Endothelial cell of umbilical vein (primary cell): ENCODE measurements at regions not wholly inside any gene's neighbourhood (a gene's known extent, or its start where the extent isn't known, plus 50 kb on each side); places are given as distances from the start of the nearest gene placed in this dataset.

Experiments
- BruUV-seq: library from RNA; stranded (reverse); fragments of 400-500 nt; replicated peaks from 2 replicates; lab custom pipeline; 2021; lab: Mats Ljungman, UMichigan
- CTCF ChIA-PET: fragments of 300-600, 350-600 bp; sonication (Branson Sonifier 250); formaldehyde crosslinking; loops from one replicate; lab custom pipeline; 2021; ENCODE audit warnings: antibody characterized with exemption, inconsistent platforms; lab: Charles Lee
- POLR2A ChIA-PET: fragments of 300-600, 350-600 bp; sonication (Branson Sonifier 250); formaldehyde crosslinking; loops from one replicate; lab custom pipeline; 2021; ENCODE audit warnings: antibody characterized with exemption, inconsistent platforms; lab: Charles Lee
- DNase-seq: peaks from one replicate; pipeline ENCODE4 v3.0.0-alpha.2; 2011; ENCODE audit warnings: low read depth, low spot score
- FAIRE-seq: peaks from 2 replicates; lab custom pipeline; 2011; peaks lifted over from hg19 to GRCh38; lab: Jason Lieb, UNC
- H2AFZ ChIP-seq: 2 replicates; pipeline ENCODE4 v1.6.0; 2012; ENCODE audit warnings: low read depth, low read length, control low read depth, inconsistent platforms
- H3K27ac ChIP-seq: 2 replicates; pipeline ENCODE4 v1.5.1; 2011; ENCODE audit warnings: low read depth, mild to moderate bottlenecking, control low read depth, low read length, moderate library complexity; ENCODE audit not compliant: insufficient read depth
- H3K27me3 ChIP-seq, 2 experiments: 2 replicates each; pipeline versions ENCODE4 v1.6.0 to v1.6.1; 2011; ENCODE audit warnings: low read length in 2 of 2, mixed read lengths in 1 of 2; ENCODE audit not compliant: control insufficient read depth in 2 of 2, insufficient read depth in 2 of 2
- H3K36me3 ChIP-seq, 2 experiments: 2 replicates in 1 of 2; 3 replicates in 1 of 2; pipeline ENCODE4 v1.5.1; 2011; ENCODE audit warnings: low read length in 2 of 2, mild to moderate bottlenecking in 1 of 2, moderate library complexity in 1 of 2; ENCODE audit not compliant: control insufficient read depth in 2 of 2, insufficient read depth in 2 of 2; ENCODE audit errors: extremely low read depth in 1 of 2
- H3K4me1 ChIP-seq: 3 replicates; pipeline ENCODE4 v1.5.1; 2011; ENCODE audit warnings: mild to moderate bottlenecking, low read length; ENCODE audit not compliant: control insufficient read depth, insufficient read depth; ENCODE audit errors: extremely low read depth
- H3K4me2 ChIP-seq: 2 replicates; pipeline ENCODE4 v1.6.1; 2011; ENCODE audit warnings: low read length, control low read depth, mixed read lengths; ENCODE audit not compliant: insufficient read depth
- H3K4me3 ChIP-seq, 3 experiments: fragments of 200-600 bp in 1 of 3; sonication (generic), shearing (Covaris generic) in 1 of 3; replicated peaks in 1 of 3; 2 replicates each; pipeline ENCODE4 v1.5.1; 2011 to 2016; ENCODE audit warnings: control low read depth in 3 of 3, low read length in 3 of 3, mild to moderate bottlenecking in 2 of 3, inconsistent platforms in 1 of 3, low read depth in 1 of 3, moderate library complexity in 1 of 3; ENCODE audit not compliant: insufficient read depth in 1 of 3
- H3K79me2 ChIP-seq: 2 replicates; pipeline ENCODE4 v1.6.0; 2012; ENCODE audit warnings: low read length, inconsistent platforms; ENCODE audit not compliant: control insufficient read depth, insufficient read depth
- H3K9ac ChIP-seq: replicated peaks from 2 replicates; pipeline ENCODE3; 2011; ENCODE audit warnings: low read length, control low read depth; ENCODE audit not compliant: insufficient read depth; ENCODE audit errors: extremely low read depth
- H3K9me1 ChIP-seq: replicated peaks from 3 replicates; pipeline ENCODE4 v1.6.0; 2011; ENCODE audit warnings: mild to moderate bottlenecking, low read length; ENCODE audit not compliant: control insufficient read depth, insufficient read depth; ENCODE audit errors: extremely low read depth
- H3K9me3 ChIP-seq: replicated peaks from 2 replicates; pipeline ENCODE4 v1.5.1; 2012; ENCODE audit warnings: low read length, inconsistent platforms; ENCODE audit not compliant: control insufficient read depth, insufficient read depth
- H4K20me1 ChIP-seq: replicated peaks from 2 replicates; pipeline ENCODE3; 2011; ENCODE audit warnings: mild to moderate bottlenecking, low read length; ENCODE audit not compliant: control insufficient read depth, insufficient read depth; ENCODE audit errors: extremely low read depth
- EZH2 ChIP-seq: IDR thresholded peaks from 2 replicates; pipeline ENCODE4 v1.6.1; 2012; ENCODE audit warnings: borderline replicate concordance, low read depth, mild to moderate bottlenecking, moderate library complexity, low read length, inconsistent platforms; ENCODE audit not compliant: severe bottlenecking
- FOS ChIP-seq: IDR thresholded peaks from 2 replicates; pipeline ENCODE4 v1.6.1; 2011; ENCODE audit warnings: mild to moderate bottlenecking, low read length, moderate library complexity, borderline replicate concordance; ENCODE audit not compliant: insufficient read depth
- GATA2 ChIP-seq: IDR thresholded peaks from 2 replicates; pipeline ENCODE4 v1.7.0; 2011; ENCODE audit warnings: low read depth, mild to moderate bottlenecking, moderate library complexity, mixed read lengths, low read length; ENCODE audit not compliant: insufficient read length, insufficient read depth
- JUN ChIP-seq: IDR thresholded peaks from 2 replicates; pipeline ENCODE4 v1.6.1; 2011; ENCODE audit warnings: borderline replicate concordance, low read depth; ENCODE audit not compliant: insufficient read length, insufficient read depth
- MAX ChIP-seq: IDR thresholded peaks from 2 replicates; pipeline ENCODE4 v1.6.1; 2011; ENCODE audit not compliant: insufficient read depth, insufficient read length
- MYC ChIP-seq: IDR thresholded peaks from one replicate; pipeline ENCODE4 v1.6.1; 2011; ENCODE audit warnings: mild to moderate bottlenecking, low read depth, low read length
- POLR2A ChIP-seq: IDR thresholded peaks from 2 replicates; pipeline ENCODE4 v1.6.1; 2012; ENCODE audit warnings: low read depth, mild to moderate bottlenecking, control low read depth, low read length
- POLR2AphosphoS5 ChIP-seq: IDR thresholded peaks from 2 replicates; pipeline ENCODE4 v1.6.1; 2012; ENCODE audit warnings: low read depth, mild to moderate bottlenecking, control low read depth, low read length, moderate library complexity; ENCODE audit not compliant: insufficient read depth
- dilution Hi-C: fragments of 300-500 bp; cut with MboI; formaldehyde crosslinking; loops from one replicate; pipeline ENCODE4 v1.15.0; 2019; ENCODE audit warnings: low sequenced_read_pairs; ENCODE audit not compliant: extremely low pct_ligation_motif_present
- intact Hi-C: fragments of 100-400 bp; cut with micrococcal nuclease; formaldehyde crosslinking; loops from one replicate; pipeline ENCODE4 v1.10.0; 2022
- TF ChIP-seq, protein P1 (sequence below), 2 donors: IDR thresholded peaks; 1 replicate in 1 of 2; 2 replicates in 1 of 2; pipeline ENCODE4 v1.5.1; 2011; ENCODE audit warnings: low read length in 2 of 2, mild to moderate bottlenecking in 2 of 2, moderate library complexity in 2 of 2, control low read depth in 1 of 2, inconsistent platforms in 1 of 2, low read depth in 1 of 2; ENCODE audit not compliant: insufficient read depth in 1 of 2; ENCODE audit errors: extremely low read depth in 1 of 2

DNA sequence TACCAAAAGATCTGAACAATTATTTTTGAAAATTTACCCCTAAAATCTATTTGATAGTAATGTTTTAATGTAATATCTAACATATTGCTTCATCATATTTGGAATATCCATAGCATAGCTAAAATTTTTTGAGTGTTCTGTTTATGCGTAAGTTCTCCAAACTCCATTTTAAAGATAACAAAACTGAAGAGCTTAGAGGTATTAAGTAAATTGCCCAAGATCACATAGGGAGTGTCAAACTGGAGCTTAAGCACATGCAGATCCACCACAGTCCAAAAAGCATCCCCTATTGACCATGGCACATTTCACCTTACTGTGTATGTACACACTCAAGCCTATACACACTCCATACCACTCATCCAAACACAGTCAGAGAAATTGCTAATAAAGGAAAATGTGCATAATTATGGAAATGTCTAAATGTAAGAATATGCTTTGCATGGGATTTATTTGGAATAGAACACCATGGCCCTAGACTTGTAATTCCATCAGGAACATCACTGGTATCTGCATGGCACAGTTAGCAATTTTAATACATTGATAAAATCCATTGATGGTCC is 85.2 kb upstream of the TGFBR2 start:
- POLR2A ChIA-PET = interaction anchor here (1.1 kb wide), 1 partner anchor 85 kb away, joined by 3 read pairs; the partner anchor contains the start of gene TGFBR2
- peak overlapping the region; percentile 93 for H3K27ac ChIP-seq
- peak overlapping the region; percentile 87 for H3K9ac ChIP-seq
- H3K4me3 ChIP-seq = no peak overlapping the region
- H3K36me3 ChIP-seq = no peaks in the 10 kb centered on the region
- DNase-seq (no peak), FAIRE-seq (no peak)
- H2AFZ ChIP-seq = no peak overlapping the region
- H3K27me3 ChIP-seq = no peaks in the 10 kb centered on the region
- dilution Hi-C loops (no loop called here), intact Hi-C loops (no loop called here)
- H3K9me3 ChIP-seq = no peaks in the 10 kb centered on the region
- H3K4me2 ChIP-seq = peak overlapping the region; percentile 81
- H3K4me1 ChIP-seq = peaks cover 53% of the 10 kb centered on the region
- no peaks in the 10 kb centered on the region for H3K9me1 ChIP-seq
- CTCF ChIA-PET = interaction anchor here (1.2 to 1.6 kb wide), 2 partner anchors 23 to 85 kb away, joined by 4 to 5 read pairs; partner anchors contain the start of gene TGFBR2
- H4K20me1 ChIP-seq = no peaks in the 10 kb centered on the region
- no peaks in the 10 kb centered on the region for H3K79me2 ChIP-seq
- no TSS peak for BruUV-seq
- no peak for TF ChIP-seq MYC
- no peak for TF ChIP-seq JUN
- TF ChIP-seq POLR2AphosphoS5 = no peak
- TF ChIP-seq POLR2A = no peak
- TF ChIP-seq, protein P1, sequence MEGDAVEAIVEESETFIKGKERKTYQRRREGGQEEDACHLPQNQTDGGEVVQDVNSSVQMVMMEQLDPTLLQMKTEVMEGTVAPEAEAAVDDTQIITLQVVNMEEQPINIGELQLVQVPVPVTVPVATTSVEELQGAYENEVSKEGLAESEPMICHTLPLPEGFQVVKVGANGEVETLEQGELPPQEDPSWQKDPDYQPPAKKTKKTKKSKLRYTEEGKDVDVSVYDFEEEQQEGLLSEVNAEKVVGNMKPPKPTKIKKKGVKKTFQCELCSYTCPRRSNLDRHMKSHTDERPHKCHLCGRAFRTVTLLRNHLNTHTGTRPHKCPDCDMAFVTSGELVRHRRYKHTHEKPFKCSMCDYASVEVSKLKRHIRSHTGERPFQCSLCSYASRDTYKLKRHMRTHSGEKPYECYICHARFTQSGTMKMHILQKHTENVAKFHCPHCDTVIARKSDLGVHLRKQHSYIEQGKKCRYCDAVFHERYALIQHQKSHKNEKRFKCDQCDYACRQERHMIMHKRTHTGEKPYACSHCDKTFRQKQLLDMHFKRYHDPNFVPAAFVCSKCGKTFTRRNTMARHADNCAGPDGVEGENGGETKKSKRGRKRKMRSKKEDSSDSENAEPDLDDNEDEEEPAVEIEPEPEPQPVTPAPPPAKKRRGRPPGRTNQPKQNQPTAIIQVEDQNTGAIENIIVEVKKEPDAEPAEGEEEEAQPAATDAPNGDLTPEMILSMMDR (IDR thresholded peaks at IDR 0.05; ENCODE audit: extremely low read depth in 1 of 2, insufficient read depth in 1 of 2, low read depth in 1 of 2, low read length in 2 of 2) = no peak
- no peak for TF ChIP-seq FOS
- no peak for TF ChIP-seq EZH2
- no peak for TF ChIP-seq GATA2
- no peak for TF ChIP-seq MAX
